ENCODE measurements at regions not wholly inside any gene's neighbourhood (a gene's known extent, or its start where the extent isn't known, plus 50 kb on each side); places are given as distances from the start of the nearest gene placed in this dataset.

- no peak for TF ChIP-seq CTCF (IDR thresholded peaks at IDR 0.05)
- no peak for TF ChIP-seq POLR2A (IDR thresholded peaks at IDR 0.05)
Measured at GRCh38 chr13:59543418-59543817, 620.3 kb downstream of the DIAPH3 start.
